B cell (primary cell): ENCODE measurements at regions not wholly inside any gene's neighbourhood (a gene's known extent, or its start where the extent isn't known, plus 50 kb on each side); places are given as distances from the start of the nearest gene placed in this dataset.

Experiments used
- ATAC-seq: fragments of 200-7000 bp; cut with Tn5 transposase; one replicate; pipeline ENCODE4 v1.10.0; 2021; ENCODE audit warnings: low read depth, mild to moderate bottlenecking, moderate number of reproducible peaks, moderate library complexity
- CTCF ChIA-PET: fragments of 350-600 bp; sonication (Branson Sonifier 250); formaldehyde crosslinking; loops from one replicate; lab custom pipeline; 2021; ENCODE audit warnings: antibody characterized with exemption, inconsistent platforms; lab: Charles Lee
- POLR2A ChIA-PET: fragments of 350-600 bp; sonication (Branson Sonifier 250); formaldehyde crosslinking; loops from one replicate; lab custom pipeline; 2021; ENCODE audit warnings: antibody characterized with exemption; lab: Charles Lee
- DNase-seq: peaks from one replicate; pipeline ENCODE4 v3.0.0; 2013
- H2AFZ ChIP-seq: 2 replicates; pipeline ENCODE4 v1.6.1; 2012; ENCODE audit warnings: mild to moderate bottlenecking, low read depth, low read length; ENCODE audit not compliant: insufficient read depth, poor library complexity, severe bottlenecking
- H3K27ac ChIP-seq, 2 donors: 1 replicate in 1 of 2; 2 replicates in 1 of 2; pipeline ENCODE4 v1.5.1; 2012 to 2013; ENCODE audit warnings: low read length in 2 of 2, mild to moderate bottlenecking in 2 of 2, moderate library complexity in 1 of 2
- H3K27me3 ChIP-seq, 4 experiments: fragments of 200-600 bp in 1 of 4; sonication (generic) in 1 of 4; replicated peaks in 1 of 4; 1 replicate in 2 of 4; 2 replicates in 2 of 4; pipeline versions ENCODE4 v1.6.1 to v1.7.0; 2013 to 2016; ENCODE audit warnings: low read length in 3 of 4, mild to moderate bottlenecking in 2 of 4, mixed read lengths in 1 of 4, moderate library complexity in 1 of 4; ENCODE audit not compliant: insufficient read depth in 4 of 4, control insufficient read depth in 3 of 4; ENCODE audit errors: control extremely low read depth in 1 of 4
- H3K36me3 ChIP-seq, 2 experiments: replicated peaks in 1 of 2; 1 replicate in 1 of 2; 2 replicates in 1 of 2; pipeline versions ENCODE4 v1.6.1 to v1.7.1; 2013; ENCODE audit warnings: low read length in 1 of 2; ENCODE audit not compliant: insufficient read depth in 2 of 2, control insufficient read depth in 1 of 2; ENCODE audit errors: control extremely low read depth in 1 of 2, extremely low read depth in 1 of 2
- H3K4me1 ChIP-seq, 2 donors: fragments of 200-600 bp in 1 of 2; sonication (generic) in 1 of 2; 1 replicate in 1 of 2; 2 replicates in 1 of 2; pipeline versions ENCODE4 v1.5.1 to v1.6.1; 2013 to 2017; ENCODE audit warnings: low read length in 2 of 2; ENCODE audit not compliant: control insufficient read depth in 2 of 2, insufficient read depth in 2 of 2
- H3K4me2 ChIP-seq: replicated peaks from 2 replicates; pipeline ENCODE3; 2012; ENCODE audit warnings: mild to moderate bottlenecking, low read depth, low read length; ENCODE audit not compliant: poor library complexity, severe bottlenecking
- H3K4me3 ChIP-seq, 5 experiments: fragments of 200-600 bp in 1 of 5; sonication (generic) in 1 of 5; 1 replicate in 3 of 5; 2 replicates in 2 of 5; pipeline versions ENCODE4 v1.5.1 to v1.7.0; 2011 to 2016; ENCODE audit warnings: low read length in 4 of 5, mild to moderate bottlenecking in 4 of 5, low read depth in 2 of 5, control low read depth in 1 of 5, moderate library complexity in 1 of 5; ENCODE audit not compliant: insufficient read depth in 1 of 5; ENCODE audit errors: control extremely low read depth in 1 of 5, extremely low read depth in 1 of 5
- H3K79me2 ChIP-seq: fragments of 200-600 bp; sonication (generic); one replicate; pipeline ENCODE4 v1.6.0; 2016; ENCODE audit warnings: low read length; ENCODE audit not compliant: control insufficient read depth, insufficient read depth
- H3K9ac ChIP-seq: fragments of 200-600 bp; sonication (generic); 2 replicates; pipeline ENCODE4 v1.6.1; 2017; ENCODE audit warnings: mild to moderate bottlenecking, low read length, moderate library complexity
- H3K9me3 ChIP-seq, 3 donors: one replicate each; pipeline versions ENCODE4 v1.6.1 to v1.7.1; 2013; ENCODE audit warnings: low read length in 2 of 3; ENCODE audit not compliant: control insufficient read depth in 2 of 3, insufficient read depth in 1 of 3; ENCODE audit errors: control extremely low read depth in 1 of 3
- H4K20me1 ChIP-seq: 2 replicates; pipeline ENCODE4 v1.6.0; 2012; ENCODE audit warnings: mild to moderate bottlenecking, low read length; ENCODE audit not compliant: insufficient read depth, control insufficient read depth, poor library complexity, severe bottlenecking
- H3K27ac Mint-ChIP-seq: one replicate; pipeline ENCODE4 v1.8.0; 2021; ENCODE audit warnings: mixed read lengths
- H3K27me3 Mint-ChIP-seq: one replicate; pipeline ENCODE4 v1.8.0; 2021; ENCODE audit warnings: mixed read lengths
- H3K4me1 Mint-ChIP-seq: one replicate; pipeline ENCODE4 v1.8.0; 2021; ENCODE audit warnings: mixed read lengths
- H3K4me3 Mint-ChIP-seq: one replicate; pipeline ENCODE4 v1.8.0; 2021; ENCODE audit warnings: mixed read lengths
- H3K9me3 Mint-ChIP-seq: one replicate; pipeline ENCODE4 v1.8.0; 2022; ENCODE audit warnings: mixed read lengths; ENCODE audit not compliant: insufficient read depth
- CTCF ChIP-seq: fragments of 200-600 bp; IDR thresholded peaks from one replicate; pipeline ENCODE4 v1.8.0; 2022; ENCODE audit warnings: antibody characterized with exemption, mild to moderate bottlenecking
- EZH2 ChIP-seq: IDR thresholded peaks from 2 replicates; pipeline ENCODE4 v1.6.1; 2012; ENCODE audit warnings: borderline replicate concordance, low read depth, mild to moderate bottlenecking, moderate library complexity, low read length; ENCODE audit not compliant: insufficient read depth, poor library complexity, severe bottlenecking
- WGBS: methylation state at CpG from one replicate; pipeline ENCODE4 v1.1.5; 2013; ENCODE audit warnings: missing lambda C conversion rate; ENCODE audit not compliant: insufficient coverage; 5-methylcytosine and 5-hydroxymethylcytosine counted together
- intact Hi-C: fragments of 100-400 bp; cut with micrococcal nuclease; formaldehyde crosslinking; loops from one replicate; pipeline ENCODE4 v1.10.0; 2022

- H3K4me1 Mint-ChIP-seq: no peaks in the 10 kb centered on the region
- peaks cover 10% of the 10 kb centered on the region for H3K9me3 Mint-ChIP-seq
- H3K4me1 ChIP-seq: no peaks in the 10 kb centered on the region
- peaks cover 0 to 8% (median 5%) of the 10 kb centered on the region in 3 donors for H3K9me3 ChIP-seq
- POLR2A ChIA-PET: no interaction called here
- CTCF ChIA-PET: no interaction called here
- no peak for TF ChIP-seq EZH2
- TF ChIP-seq CTCF: no peak
- H4K20me1 ChIP-seq: no peaks in the 10 kb centered on the region
- H3K79me2 ChIP-seq: no peaks in the 10 kb centered on the region
- H3K27ac Mint-ChIP-seq: no peak overlapping the region
- no peak overlapping the region for H3K4me2 ChIP-seq
- H3K27me3 ChIP-seq: no peaks in the 10 kb centered on the region
- no peak overlapping the region for H2AFZ ChIP-seq
- ATAC-seq: no peak
- no peaks in the 10 kb centered on the region for H3K36me3 ChIP-seq
- DNase-seq: no peak
- H3K9ac ChIP-seq: no peak overlapping the region
- no peak overlapping the region for H3K4me3 Mint-ChIP-seq
- no peaks in the 10 kb centered on the region for H3K27me3 Mint-ChIP-seq
- 100% methylated on average over 1 of the region's 3 CpGs for WGBS
- H3K4me3 ChIP-seq: no peak overlapping the region
- intact Hi-C loops: no loop called here
- H3K27ac ChIP-seq: no peak overlapping the region
Observed at GRCh38 chr1:69167876-69168275, 399.8 kb upstream of the LRRC7 start.

GRCh38 chr1:69171248-69171647, 396.5 kb upstream of the LRRC7 start:
- Histone ChIP-seq H3K36me3 (no peaks in the 10 kb centered on the region), H3K27me3 (no peaks in the 10 kb centered on the region), H3K4me1 (no peaks in the 10 kb centered on the region), H3K79me2 (no peaks in the 10 kb centered on the region), H3K4me3 (no peak overlapping the region), H3K9ac (no peak overlapping the region), H3K9me3 (peaks cover 0 to 8% (median 5%) of the 10 kb centered on the region in 3 donors), H4K20me1 (no peaks in the 10 kb centered on the region), H3K27ac (no peak overlapping the region), H2AFZ (no peak overlapping the region), H3K4me2 (no peak overlapping the region)
- Mint-ChIP-seq H3K4me3 (no peak overlapping the region), H3K4me1 (no peaks in the 10 kb centered on the region), H3K9me3 (peaks cover 9% of the 10 kb centered on the region), H3K27ac (no peak overlapping the region), H3K27me3 (no peaks in the 10 kb centered on the region)
- CTCF ChIA-PET: no interaction called here
- TF ChIP-seq EZH2 (no peak), CTCF (no peak)
- ATAC-seq: no peak
- POLR2A ChIA-PET: no interaction called here
- intact Hi-C loops: no loop called here
- no peak for DNase-seq
